GM12891 (cell line): ENCODE measurements at regions not wholly inside any gene's neighbourhood (a gene's known extent, or its start where the extent isn't known, plus 50 kb on each side); places are given as distances from the start of the nearest gene placed in this dataset.

Experiments
- DNase-seq: peaks from one replicate; pipeline ENCODE4 v3.0.0; 2011; ENCODE audit warnings: low spot score; ENCODE audit not compliant: insufficient read length
- FAIRE-seq: peaks from 2 replicates; lab custom pipeline; 2011; peaks lifted over from hg19 to GRCh38; lab: Jason Lieb, UNC
- PAX5 ChIP-seq: IDR thresholded peaks from 2 replicates; pipeline ENCODE4 v1.6.1; 2011; ENCODE audit warnings: low read length, moderate library complexity, mild to moderate bottlenecking; ENCODE audit not compliant: insufficient read depth, severe bottlenecking
- POLR2A ChIP-seq: IDR thresholded peaks from 2 replicates; pipeline ENCODE4 v1.6.1; 2011; ENCODE audit warnings: low read depth, low read length, control low read depth
- POLR2AphosphoS5 ChIP-seq: IDR thresholded peaks from 2 replicates; pipeline ENCODE4 v1.6.1; 2011; ENCODE audit warnings: low read depth, low read length, control low read depth
- POU2F2 ChIP-seq: IDR thresholded peaks from 2 replicates; pipeline ENCODE4 v1.6.1; 2011; ENCODE audit warnings: low read depth, mild to moderate bottlenecking, control low read depth, low read length, moderate library complexity
- SPI1 ChIP-seq: IDR thresholded peaks from 2 replicates; pipeline ENCODE4 v1.6.1; 2011; ENCODE audit warnings: low read depth, low read length, control low read depth
- TAF1 ChIP-seq: IDR thresholded peaks from 2 replicates; pipeline ENCODE4 v1.6.1; 2011; ENCODE audit warnings: low read depth, low read length, control low read depth

DNA sequence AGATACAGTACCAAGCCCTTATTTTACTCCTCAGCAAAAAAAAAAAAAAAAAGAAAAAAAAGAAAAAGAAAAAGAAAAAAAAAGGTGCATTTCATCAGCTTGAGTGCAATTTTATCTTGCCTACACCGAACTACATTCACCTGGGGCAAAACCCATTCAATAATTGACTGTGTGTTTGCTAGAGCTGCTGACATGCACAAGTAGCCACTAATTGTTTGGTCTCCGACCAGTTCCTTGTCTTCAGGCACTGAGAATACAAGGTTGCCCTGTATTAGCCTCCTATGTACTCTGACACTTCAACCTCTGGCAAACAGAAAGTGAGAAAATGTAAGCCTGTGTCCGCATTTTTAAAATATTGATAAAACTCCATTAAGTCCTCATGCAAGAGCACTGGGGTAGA is 1579.4 kb upstream of the LRRTM3 start:
- TF ChIP-seq TAF1 = no peak
- DNase-seq = no peak
- no peak for FAIRE-seq

GRCh38 chr10:65348637-65349036 is 1577.2 kb upstream of the LRRTM3 start:
- DNase-seq (no peak), FAIRE-seq (no peak)
- no peak for TF ChIP-seq SPI1
- TF ChIP-seq POU2F2 = no peak
- TF ChIP-seq TAF1 = no peak
- TF ChIP-seq PAX5 = no peak
- TF ChIP-seq POLR2AphosphoS5 = no peak
- no peak for TF ChIP-seq POLR2A

- no peak for TF ChIP-seq POLR2AphosphoS5
- TF ChIP-seq SPI1 = no peak
- TF ChIP-seq POLR2A = no peak
- no peak for TF ChIP-seq TAF1
- TF ChIP-seq POU2F2 = no peak
- TF ChIP-seq PAX5 = no peak
- FAIRE-seq (no peak), DNase-seq (no peak)
These were observed 1575.2 kb upstream of the LRRTM3 start for GRCh38 chr10:65350611-65351010.

DNA sequence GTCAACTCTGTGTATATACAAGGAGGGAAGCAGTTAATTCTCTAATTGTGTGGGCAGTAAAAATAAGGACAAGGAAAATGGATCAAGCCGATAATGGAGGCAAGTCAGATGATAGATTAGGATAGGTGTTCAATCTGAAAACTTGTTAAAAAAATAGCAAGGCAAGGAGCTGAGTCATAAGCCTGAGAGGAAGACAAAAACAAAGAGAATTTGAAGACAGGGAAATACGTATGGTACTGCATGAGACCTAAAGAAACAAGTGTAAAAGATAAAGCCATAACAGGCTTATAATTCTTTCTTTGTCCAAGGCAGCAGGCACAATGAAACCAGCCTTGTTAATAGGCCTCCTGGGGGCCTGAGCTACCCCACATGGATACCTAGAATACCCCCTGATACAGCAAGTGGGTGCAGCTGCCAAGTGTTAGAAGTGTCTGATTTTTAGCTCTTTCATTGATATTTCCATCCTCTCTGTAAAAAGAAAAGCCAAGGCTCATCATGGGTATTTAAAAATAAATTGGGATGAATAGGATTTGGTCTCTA is 1570.6 kb upstream of the LRRTM3 start:
- FAIRE-seq (no peak), DNase-seq (no peak)
- TF ChIP-seq SPI1 (no peak), POLR2AphosphoS5 (no peak), TAF1 (no peak), PAX5 (no peak), POU2F2 (no peak), POLR2A (no peak)

- DNase-seq (no peak), FAIRE-seq (no peak)
These were observed 1567.3 kb upstream of the LRRTM3 start for GRCh38 chr10:65358565-65358964.

GRCh38 chr10:65360497-65360896 is 1565.3 kb upstream of the LRRTM3 start:
- no peak for TF ChIP-seq TAF1
- TF ChIP-seq POU2F2 = no peak
- no peak for TF ChIP-seq POLR2A
- no peak for TF ChIP-seq POLR2AphosphoS5
- TF ChIP-seq PAX5 = no peak
- TF ChIP-seq SPI1 = no peak
- FAIRE-seq (no peak), DNase-seq (no peak)

More at GRCh38 chr10:65358565-65358964, 1567.3 kb upstream of the LRRTM3 start:
- TF ChIP-seq PAX5 = no peak
- TF ChIP-seq POLR2AphosphoS5 = no peak
- no peak for TF ChIP-seq TAF1
- no peak for TF ChIP-seq SPI1
- TF ChIP-seq POU2F2 = no peak
- TF ChIP-seq POLR2A = no peak

DNA sequence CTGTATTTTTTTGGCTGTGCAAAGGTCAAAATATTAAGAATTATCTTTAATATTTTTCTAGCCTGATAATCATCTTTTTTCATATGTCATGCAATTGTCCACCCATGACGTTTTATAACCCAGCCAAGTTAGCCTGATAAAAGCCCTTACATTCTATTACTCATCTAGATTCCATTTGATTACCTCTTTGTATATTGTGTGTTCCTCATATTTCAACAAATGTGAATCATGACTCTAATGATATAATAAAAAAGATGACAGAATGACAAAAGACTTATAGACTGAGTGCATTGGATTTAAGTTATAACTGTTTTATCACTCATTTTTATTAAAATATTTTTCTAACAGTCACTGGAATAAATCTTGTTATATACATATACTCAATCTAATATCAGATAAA is 1560.0 kb upstream of the LRRTM3 start:
- DNase-seq (no peak), FAIRE-seq (no peak)
- TF ChIP-seq POLR2AphosphoS5 (no peak), SPI1 (no peak), PAX5 (no peak), TAF1 (no peak), POU2F2 (no peak), POLR2A (no peak)

- DNase-seq (no peak), FAIRE-seq (no peak)
- TF ChIP-seq SPI1 (no peak), POU2F2 (no peak), POLR2AphosphoS5 (no peak), PAX5 (no peak), TAF1 (no peak), POLR2A (no peak)
These were observed 1558.1 kb upstream of the LRRTM3 start for GRCh38 chr10:65367706-65368105.

GRCh38 chr10:65375528-65375927 is 1550.3 kb upstream of the LRRTM3 start:
- DNase-seq (no peak), FAIRE-seq (no peak)
- TF ChIP-seq POU2F2 (no peak), SPI1 (no peak), TAF1 (no peak), POLR2AphosphoS5 (no peak), POLR2A (no peak), PAX5 (no peak)

DNA sequence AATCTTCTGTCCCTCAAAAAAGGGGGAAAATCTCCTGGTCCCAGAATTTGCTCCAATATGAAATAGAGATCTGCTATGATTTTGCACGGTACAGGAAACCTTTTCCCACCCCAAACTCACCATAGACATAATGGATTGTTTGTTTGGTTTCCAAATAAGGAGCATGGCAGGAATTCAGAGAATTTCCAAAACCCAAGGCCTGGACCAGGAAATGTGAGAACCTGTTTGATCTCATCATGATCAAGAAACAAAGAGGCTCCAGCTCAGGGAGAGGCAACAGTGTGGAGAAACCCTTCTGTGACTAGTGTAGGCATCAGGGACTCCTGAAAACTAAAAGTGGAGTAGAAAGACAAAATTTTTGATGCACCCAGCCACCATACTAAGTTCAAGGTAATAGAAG is 1548.1 kb upstream of the LRRTM3 start:
- no peak for FAIRE-seq
- TF ChIP-seq POU2F2 (no peak), POLR2A (no peak), SPI1 (no peak), TAF1 (no peak), POLR2AphosphoS5 (no peak), PAX5 (no peak)
- DNase-seq = no peak
